SU-DHL-6 (cell line): ENCODE measurements at regions not wholly inside any gene's neighbourhood (a gene's known extent, or its start where the extent isn't known, plus 50 kb on each side); places are given as distances from the start of the nearest gene placed in this dataset.

Source experiments
- H2AFZ ChIP-seq: fragments of 200-600 bp; sonication (generic); 2 replicates; pipeline ENCODE4 v1.6.1; 2014; ENCODE audit warnings: low read depth, mild to moderate bottlenecking, moderate library complexity, mixed read lengths, antibody characterized with exemption, low read length; ENCODE audit not compliant: severe bottlenecking
- H3F3A ChIP-seq: fragments of 200-600 bp; shearing (Covaris generic); 2 replicates; pipeline ENCODE4 v1.6.0; 2016; ENCODE audit warnings: antibody characterized with exemption, mild to moderate bottlenecking; ENCODE audit not compliant: insufficient read depth
- H3K27ac ChIP-seq: fragments of 200-600 bp; sonication (generic); 2 replicates; pipeline ENCODE4 v1.5.1; 2016; ENCODE audit warnings: low read depth, mild to moderate bottlenecking, low read length, moderate library complexity, mixed read lengths
- H3K27me3 ChIP-seq: fragments of 200-600 bp; sonication (generic), shearing (Covaris generic); 2 replicates; pipeline ENCODE4 v1.6.0; 2014; ENCODE audit warnings: mild to moderate bottlenecking, low read length
- H3K36me3 ChIP-seq: fragments of 200-600 bp; sonication (generic); 2 replicates; pipeline ENCODE4 v1.6.1; 2014; ENCODE audit warnings: mild to moderate bottlenecking, low read length, mixed read lengths
- H3K4me2 ChIP-seq: fragments of 300-600, 200-600 bp; shearing (Covaris generic), sonication (generic); 2 replicates; pipeline ENCODE4 v1.6.0; 2014; ENCODE audit warnings: low read length, low read depth, mild to moderate bottlenecking; ENCODE audit not compliant: poor library complexity, severe bottlenecking
- H3K4me3 ChIP-seq: fragments of 200-600 bp; sonication (generic); 2 replicates; pipeline ENCODE4 v1.5.1; 2014; ENCODE audit warnings: antibody characterized with exemption, low read length, mild to moderate bottlenecking, mixed read lengths; ENCODE audit not compliant: insufficient read depth, poor library complexity, severe bottlenecking
- H3K79me2 ChIP-seq: fragments of 200-600 bp; sonication (generic); 2 replicates; pipeline ENCODE4 v1.6.1; 2014; ENCODE audit warnings: mild to moderate bottlenecking, low read length, moderate library complexity; ENCODE audit not compliant: insufficient read depth
- H3K9ac ChIP-seq: fragments of 200-600 bp; sonication (generic); 2 replicates; pipeline ENCODE4 v1.7.0; 2014; ENCODE audit warnings: mild to moderate bottlenecking, low read length
- H3K9me2 ChIP-seq: fragments of 200-600 bp; sonication (generic); replicated peaks from 2 replicates; pipeline ENCODE4 v1.6.1; 2014; ENCODE audit warnings: low read length; ENCODE audit not compliant: insufficient read depth
- H3K9me3 ChIP-seq: fragments of 200-600 bp; sonication (generic); 2 replicates; pipeline ENCODE4 v1.6.1; 2014; ENCODE audit warnings: low read length, mixed read lengths; ENCODE audit not compliant: insufficient read depth
- H4K20me1 ChIP-seq: fragments of 200-600 bp; sonication (generic); 2 replicates; pipeline ENCODE4 v1.6.1; 2014; ENCODE audit warnings: low read depth, mild to moderate bottlenecking, antibody characterized with exemption, low read length, moderate library complexity, mixed read lengths
- EZH2phosphoT487 ChIP-seq: fragments of 200-600 bp; sonication (generic), shearing (Covaris generic); conservative IDR thresholded peaks from 2 replicates; pipeline ENCODE4 v1.6.1; 2018; ENCODE audit warnings: mild to moderate bottlenecking, antibody characterized with exemption, low read length, moderate library complexity, mixed read lengths
- TF ChIP-seq, protein P1 (sequence below): fragments of 200-600 bp; sonication (generic); IDR thresholded peaks from one replicate; pipeline ENCODE4 v1.5.1; 2017; ENCODE audit warnings: antibody characterized with exemption, mild to moderate bottlenecking, low read length, moderate library complexity; ENCODE audit not compliant: insufficient read depth, poor library complexity, severe bottlenecking

DNA sequence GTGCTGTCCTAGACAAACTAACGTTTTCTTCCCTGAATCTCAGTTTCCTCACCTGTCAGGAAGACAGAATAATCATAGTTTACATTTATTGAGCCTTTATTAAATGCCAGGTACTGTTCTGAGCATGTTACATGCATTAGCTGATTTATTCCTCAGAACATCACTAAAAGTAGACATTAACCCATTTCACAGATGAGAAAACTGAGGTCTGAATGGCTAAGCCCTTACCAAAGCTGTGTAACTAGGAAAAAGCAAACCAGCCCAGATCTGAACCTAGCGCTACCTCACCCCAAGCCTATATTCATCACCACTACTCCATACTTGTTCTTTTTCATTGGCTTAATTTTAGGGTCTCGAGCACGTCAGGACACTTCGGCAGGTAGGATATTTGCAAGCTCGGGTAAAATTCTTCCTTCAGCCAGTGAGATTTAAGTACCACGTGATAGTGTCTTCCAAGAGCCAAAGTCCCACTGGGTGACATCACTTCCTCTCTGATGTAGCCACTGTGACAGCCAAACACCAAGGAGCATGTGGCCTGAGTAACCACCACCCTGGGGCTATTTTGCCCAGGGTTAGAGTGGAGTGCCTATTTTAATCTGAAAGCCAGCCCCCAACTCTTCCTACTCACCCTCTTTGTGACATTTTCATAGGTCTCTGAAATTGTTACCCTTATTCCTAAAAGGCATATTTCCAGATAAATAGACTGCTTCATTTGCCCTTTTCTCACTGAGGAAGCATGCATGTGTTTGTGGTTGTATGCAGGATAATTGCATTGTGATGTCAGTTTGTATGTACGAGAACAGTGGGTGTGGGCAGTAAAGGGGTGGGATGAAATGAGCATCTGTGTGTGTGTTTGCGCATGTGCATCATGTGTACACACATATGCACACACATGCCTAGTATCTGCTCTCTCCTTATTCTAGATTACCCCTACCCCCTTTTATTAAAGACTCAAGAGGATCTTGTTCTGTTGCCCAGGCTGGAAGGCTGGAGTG is 62.2 kb upstream of the WSCD2 start:
- no peak overlapping the region for H2AFZ ChIP-seq
- no peak overlapping the region for H3K27ac ChIP-seq
- no peaks in the 10 kb centered on the region for H3K36me3 ChIP-seq
- H3K9me3 ChIP-seq = no peaks in the 10 kb centered on the region
- H3K27me3 ChIP-seq = no peaks in the 10 kb centered on the region
- no peaks in the 10 kb centered on the region for H3F3A ChIP-seq
- no peaks in the 10 kb centered on the region for H3K9me2 ChIP-seq
- H3K4me2 ChIP-seq = no peak overlapping the region
- H3K9ac ChIP-seq = no peak overlapping the region
- TF ChIP-seq, protein P1, sequence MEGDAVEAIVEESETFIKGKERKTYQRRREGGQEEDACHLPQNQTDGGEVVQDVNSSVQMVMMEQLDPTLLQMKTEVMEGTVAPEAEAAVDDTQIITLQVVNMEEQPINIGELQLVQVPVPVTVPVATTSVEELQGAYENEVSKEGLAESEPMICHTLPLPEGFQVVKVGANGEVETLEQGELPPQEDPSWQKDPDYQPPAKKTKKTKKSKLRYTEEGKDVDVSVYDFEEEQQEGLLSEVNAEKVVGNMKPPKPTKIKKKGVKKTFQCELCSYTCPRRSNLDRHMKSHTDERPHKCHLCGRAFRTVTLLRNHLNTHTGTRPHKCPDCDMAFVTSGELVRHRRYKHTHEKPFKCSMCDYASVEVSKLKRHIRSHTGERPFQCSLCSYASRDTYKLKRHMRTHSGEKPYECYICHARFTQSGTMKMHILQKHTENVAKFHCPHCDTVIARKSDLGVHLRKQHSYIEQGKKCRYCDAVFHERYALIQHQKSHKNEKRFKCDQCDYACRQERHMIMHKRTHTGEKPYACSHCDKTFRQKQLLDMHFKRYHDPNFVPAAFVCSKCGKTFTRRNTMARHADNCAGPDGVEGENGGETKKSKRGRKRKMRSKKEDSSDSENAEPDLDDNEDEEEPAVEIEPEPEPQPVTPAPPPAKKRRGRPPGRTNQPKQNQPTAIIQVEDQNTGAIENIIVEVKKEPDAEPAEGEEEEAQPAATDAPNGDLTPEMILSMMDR = no peak
- no peak for TF ChIP-seq EZH2phosphoT487
- H3K79me2 ChIP-seq = no peaks in the 10 kb centered on the region
- no peak overlapping the region for H3K4me3 ChIP-seq
- H4K20me1 ChIP-seq = no peaks in the 10 kb centered on the region

DNA sequence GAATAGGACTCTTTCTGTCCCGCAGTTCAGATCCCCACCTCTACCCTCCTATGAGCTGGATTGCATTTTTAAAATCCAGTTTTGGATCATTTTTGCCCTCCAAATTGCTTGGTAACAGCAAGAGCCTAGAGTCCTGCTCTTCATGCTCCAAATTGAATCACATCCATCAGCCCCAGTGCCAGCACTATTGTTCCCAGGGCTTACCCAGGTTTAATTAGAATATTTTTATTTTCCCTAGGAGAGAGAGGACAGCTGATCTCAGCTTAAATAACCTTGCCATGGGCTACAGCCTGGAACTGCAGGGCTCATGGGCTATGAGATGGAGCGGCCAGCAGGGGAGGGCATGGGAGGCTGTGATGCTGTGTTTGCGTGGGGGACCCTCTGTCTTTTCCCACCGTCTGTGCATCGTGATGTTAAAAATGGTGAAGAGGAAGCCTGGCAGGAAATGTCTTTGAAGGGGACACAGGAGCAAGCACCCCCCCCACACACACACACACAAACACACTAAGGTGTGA is 59.4 kb upstream of the WSCD2 start:
- Histone ChIP-seq H3K36me3 (no peaks in the 10 kb centered on the region), H4K20me1 (no peaks in the 10 kb centered on the region), H3K27ac (no peak overlapping the region), H3K4me2 (no peak overlapping the region), H3K9me3 (no peaks in the 10 kb centered on the region), H3K79me2 (no peaks in the 10 kb centered on the region), H3F3A (no peaks in the 10 kb centered on the region), H3K9me2 (no peaks in the 10 kb centered on the region), H3K9ac (no peak overlapping the region), H3K4me3 (no peak overlapping the region), H3K27me3 (no peaks in the 10 kb centered on the region), H2AFZ (no peak overlapping the region)
- TF ChIP-seq, protein P1 = no peak
- TF ChIP-seq EZH2phosphoT487 = no peak

DNA sequence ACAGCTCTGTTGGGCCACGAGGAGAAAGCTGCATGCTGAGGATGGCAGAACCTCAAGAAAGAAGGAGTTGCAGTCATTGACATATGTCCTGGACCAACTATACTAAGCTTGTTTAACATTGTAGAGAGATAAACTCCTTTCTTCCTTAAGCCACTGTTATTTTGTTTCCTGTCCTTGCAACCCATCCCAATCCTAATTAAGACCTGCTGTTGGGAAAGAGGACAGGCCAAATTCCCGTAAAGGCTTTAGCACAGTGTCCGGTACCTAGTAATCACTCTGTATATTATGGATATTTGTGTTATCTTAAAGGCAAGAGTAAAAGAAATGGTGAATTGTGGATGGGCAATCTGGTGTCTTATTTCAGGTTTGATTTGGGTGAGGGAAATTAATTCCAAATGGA is 53.5 kb upstream of the WSCD2 start:
- Histone ChIP-seq H3F3A (no peaks in the 10 kb centered on the region), H3K9me3 (no peaks in the 10 kb centered on the region), H3K27ac (no peak overlapping the region), H3K36me3 (no peaks in the 10 kb centered on the region), H4K20me1 (no peaks in the 10 kb centered on the region), H3K9ac (no peak overlapping the region), H3K4me2 (no peak overlapping the region), H3K4me3 (no peak overlapping the region), H2AFZ (no peak overlapping the region), H3K79me2 (no peaks in the 10 kb centered on the region), H3K27me3 (no peaks in the 10 kb centered on the region), H3K9me2 (no peaks in the 10 kb centered on the region)
- TF ChIP-seq, protein P1 = no peak
- TF ChIP-seq EZH2phosphoT487 = no peak
